D341Med (cell line): ENCODE measurements at regions not wholly inside any gene's neighbourhood (a gene's known extent, or its start where the extent isn't known, plus 50 kb on each side); places are given as distances from the start of the nearest gene placed in this dataset.

ENCODE experiments used
- DNase-seq: peaks from one replicate; pipeline ENCODE4 v3.0.0; 2012; ENCODE audit warnings: low spot score

GRCh38 chr13:40170982-40171381 lies 495.5 kb downstream of the FOXO1 start:
- DNase-seq: no peak

GRCh38 chr13:40171566-40171965 lies 494.9 kb downstream of the FOXO1 start:
- DNase-seq: no peak

GRCh38 chr13:40172149-40172591 lies 494.3 kb downstream of the FOXO1 start:
- DNase-seq: no peak

DNA sequence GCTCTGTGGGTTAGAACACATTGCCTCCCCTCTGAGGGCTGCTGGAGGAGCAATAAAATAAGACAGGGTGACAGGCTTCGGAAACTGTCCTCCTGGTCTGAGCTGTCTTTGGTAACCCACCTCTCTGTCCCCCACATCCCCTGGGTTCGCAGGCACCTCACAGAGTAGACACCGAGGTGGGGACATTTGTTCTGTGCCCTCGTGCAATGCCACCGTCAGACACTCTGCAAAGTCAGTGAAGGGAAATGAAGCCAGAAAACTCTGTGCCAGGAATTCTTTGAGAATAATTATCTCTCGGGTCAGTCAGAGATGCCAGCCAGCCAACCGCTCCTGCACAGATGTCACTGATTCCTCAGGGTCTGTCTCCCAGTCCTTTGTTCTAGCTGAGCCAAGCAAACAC lies 493.6 kb downstream of the FOXO1 start:
- no peak for DNase-seq

GRCh38 chr13:40175639-40176038 lies 490.8 kb downstream of the FOXO1 start:
- DNase-seq: no peak

DNA sequence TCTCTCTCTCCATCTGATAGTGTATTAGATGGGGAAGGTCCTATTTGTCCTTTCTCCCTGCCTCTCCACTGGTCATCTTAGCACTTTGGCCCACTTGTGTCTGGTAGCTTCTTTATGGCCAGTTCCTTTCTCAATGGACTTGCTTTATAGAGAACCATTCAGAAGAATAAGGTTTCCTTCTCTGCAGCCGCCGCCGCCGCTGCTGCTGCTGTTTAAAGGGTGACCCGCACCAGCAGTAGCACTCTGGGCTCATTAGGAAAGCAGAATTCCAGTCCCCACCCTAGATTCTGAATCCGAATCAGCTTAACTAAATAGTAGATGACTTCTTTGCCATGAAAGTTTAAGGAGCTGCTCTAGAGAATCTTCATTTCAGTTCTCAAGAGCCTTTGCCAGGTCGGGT lies 490.2 kb downstream of the FOXO1 start:
- no peak for DNase-seq

GRCh38 chr13:40178130-40178529 lies 488.3 kb downstream of the FOXO1 start:
- DNase-seq: no peak

- no peak for DNase-seq
Observed at GRCh38 chr13:40179445-40180281, 486.8 kb downstream of the FOXO1 start.

GRCh38 chr13:40180776-40181175 lies 485.7 kb downstream of the FOXO1 start:
- DNase-seq: no peak

GRCh38 chr13:40181203-40181845 lies 485.1 kb downstream of the FOXO1 start:
- no peak for DNase-seq

DNA sequence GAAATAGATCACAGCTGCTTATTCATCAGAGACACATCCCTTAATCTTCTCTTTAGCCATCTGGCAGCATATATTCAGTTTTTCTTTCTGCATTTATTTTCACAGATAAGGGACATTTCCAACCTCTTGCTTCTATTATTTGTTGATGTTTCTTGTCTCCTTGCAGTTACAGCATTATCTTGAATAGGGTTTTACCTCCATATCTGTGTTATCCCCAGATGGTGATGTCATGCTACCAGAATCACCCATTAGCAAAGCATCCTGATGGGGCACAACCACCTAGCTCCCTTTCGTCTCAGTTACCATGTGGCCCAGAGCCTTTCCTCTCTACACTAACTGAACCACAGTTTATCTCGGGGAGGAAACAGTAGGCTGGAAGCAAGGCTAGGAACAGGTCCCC lies 483.9 kb downstream of the FOXO1 start:
- DNase-seq: no peak

DNA sequence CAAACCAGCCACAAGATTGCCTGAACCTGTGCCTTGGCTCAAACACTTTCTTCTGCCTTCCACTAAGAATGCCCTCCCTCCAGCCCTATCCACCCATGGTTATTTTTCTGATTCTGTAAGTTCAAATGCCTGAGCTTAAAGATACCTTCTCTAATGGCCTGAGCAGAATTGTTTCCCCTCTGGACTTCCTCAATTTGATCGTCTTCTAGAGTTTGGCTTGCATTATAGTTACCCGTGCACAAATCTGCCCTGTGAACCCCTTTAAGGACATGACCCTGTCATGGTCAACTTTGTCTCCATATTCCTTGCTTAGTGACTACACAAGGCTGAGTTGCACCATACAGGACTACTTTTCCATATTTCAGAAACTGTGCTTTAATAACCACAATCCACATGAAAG lies 481.0 kb downstream of the FOXO1 start:
- no peak for DNase-seq

- DNase-seq: no peak
Observed at GRCh38 chr13:40186041-40186440, 480.4 kb downstream of the FOXO1 start.

DNA sequence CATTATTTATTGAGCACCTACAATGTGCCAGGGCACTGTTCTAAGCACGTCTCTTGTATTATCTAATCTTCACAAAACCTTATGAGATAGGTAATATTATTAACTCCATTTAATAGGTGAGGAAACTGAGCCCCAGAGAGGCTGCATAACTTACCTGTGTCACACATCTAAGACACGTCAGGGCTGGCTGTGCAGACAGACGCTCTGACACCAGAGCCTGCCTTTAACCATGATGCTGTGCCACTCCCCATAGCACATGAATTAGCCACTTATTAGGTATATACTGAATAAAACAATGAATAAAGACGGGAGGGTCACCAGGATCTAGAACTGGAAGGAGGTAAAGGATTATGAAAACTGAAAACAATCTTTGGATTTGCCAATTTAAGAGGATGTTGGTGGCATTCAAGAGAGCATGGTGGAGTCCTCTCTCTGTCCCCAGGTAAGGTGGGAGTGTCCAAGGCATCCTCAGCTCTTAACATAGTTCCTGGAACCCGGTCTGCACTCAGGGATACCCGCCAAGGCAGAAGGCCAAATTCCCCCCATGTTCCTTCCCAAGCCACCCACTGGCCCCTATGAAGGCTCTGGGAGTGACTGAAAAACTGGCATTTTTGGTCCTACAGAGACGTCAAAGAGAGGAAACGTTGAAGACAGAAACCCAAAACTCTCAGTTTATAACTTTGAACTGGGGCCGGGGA lies 479.7 kb downstream of the FOXO1 start:
- DNase-seq: no peak

- DNase-seq: no peak
Observed at GRCh38 chr13:40187324-40187795, 479.1 kb downstream of the FOXO1 start.

GRCh38 chr13:40187841-40188591 lies 478.4 kb downstream of the FOXO1 start:
- DNase-seq: no peak

DNA sequence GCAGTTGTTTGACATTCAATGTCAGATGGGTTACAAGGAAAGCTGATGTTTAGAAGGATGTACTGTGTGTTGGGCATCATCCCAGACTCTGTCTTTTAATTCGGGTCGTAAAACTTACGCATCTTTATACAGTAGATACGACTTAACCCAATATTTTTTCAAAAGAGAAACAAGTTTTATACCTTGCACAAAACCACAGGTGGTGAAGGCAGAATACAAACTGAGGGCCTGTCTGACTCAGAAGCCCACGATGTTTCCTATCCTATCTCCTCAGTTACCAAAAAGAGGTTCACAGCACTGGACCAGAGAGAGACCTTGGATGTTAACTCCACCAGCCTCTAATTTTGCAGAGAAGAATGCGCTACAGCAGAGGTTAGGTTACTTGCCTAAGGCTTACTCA lies 477.0 kb downstream of the FOXO1 start:
- no peak for DNase-seq

DNA sequence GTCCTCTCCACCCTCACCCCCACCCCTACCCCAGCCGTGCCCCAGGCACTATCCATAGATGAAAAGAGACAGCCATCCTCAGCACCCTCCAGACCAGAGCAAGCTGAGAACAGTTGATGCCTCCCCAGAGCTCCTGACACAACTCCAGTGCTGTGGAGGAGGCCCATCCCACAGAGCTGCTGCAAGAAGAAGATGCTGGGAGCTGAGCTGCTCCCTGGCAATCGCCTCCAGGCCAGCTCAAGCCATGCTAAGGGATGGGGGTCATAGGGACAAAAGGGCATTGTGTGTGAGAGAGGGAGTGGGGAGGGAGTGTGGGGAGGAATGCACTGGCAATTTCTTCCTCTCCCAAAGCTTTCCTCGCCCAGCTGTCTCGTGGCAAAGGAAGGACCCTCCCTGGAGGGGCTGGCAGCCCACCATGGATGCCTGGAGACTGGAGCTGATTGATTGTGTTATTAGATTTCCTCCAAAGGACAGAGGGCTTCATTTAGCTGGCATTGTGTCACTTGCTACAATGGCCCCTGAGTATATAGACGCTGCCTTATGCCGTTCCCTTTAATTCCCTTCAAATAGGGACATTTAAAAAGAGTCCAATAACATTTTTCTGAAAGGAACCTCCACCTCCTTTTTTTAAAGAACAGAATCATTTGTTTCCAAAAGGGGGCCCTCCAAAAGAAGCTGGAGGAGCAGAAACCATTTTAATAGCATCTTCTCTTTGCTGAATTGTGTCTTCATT lies 476.4 kb downstream of the FOXO1 start:
- no peak for DNase-seq

DNA sequence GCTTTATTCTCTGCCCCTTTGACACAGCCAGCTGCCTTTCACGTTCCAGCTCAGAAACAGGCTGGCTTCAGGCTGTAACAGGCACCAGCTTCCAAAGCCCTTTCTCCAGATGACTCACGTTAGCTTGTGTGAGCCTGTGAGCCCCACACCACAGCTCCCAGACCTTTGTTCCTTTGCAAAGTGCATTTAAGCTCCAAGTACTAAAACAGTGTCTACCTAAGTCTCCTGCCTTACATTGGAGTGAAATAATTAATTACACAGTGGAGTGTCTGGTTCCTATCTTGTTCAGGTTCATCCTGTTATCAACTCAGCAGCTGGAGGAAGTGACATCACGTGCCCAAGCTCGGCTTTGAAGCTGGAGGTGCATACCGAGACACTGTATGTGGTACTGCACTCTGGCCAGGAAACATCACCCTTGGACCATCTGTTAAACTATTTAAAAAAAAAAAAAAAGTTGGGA lies 475.8 kb downstream of the FOXO1 start:
- DNase-seq: no peak

DNA sequence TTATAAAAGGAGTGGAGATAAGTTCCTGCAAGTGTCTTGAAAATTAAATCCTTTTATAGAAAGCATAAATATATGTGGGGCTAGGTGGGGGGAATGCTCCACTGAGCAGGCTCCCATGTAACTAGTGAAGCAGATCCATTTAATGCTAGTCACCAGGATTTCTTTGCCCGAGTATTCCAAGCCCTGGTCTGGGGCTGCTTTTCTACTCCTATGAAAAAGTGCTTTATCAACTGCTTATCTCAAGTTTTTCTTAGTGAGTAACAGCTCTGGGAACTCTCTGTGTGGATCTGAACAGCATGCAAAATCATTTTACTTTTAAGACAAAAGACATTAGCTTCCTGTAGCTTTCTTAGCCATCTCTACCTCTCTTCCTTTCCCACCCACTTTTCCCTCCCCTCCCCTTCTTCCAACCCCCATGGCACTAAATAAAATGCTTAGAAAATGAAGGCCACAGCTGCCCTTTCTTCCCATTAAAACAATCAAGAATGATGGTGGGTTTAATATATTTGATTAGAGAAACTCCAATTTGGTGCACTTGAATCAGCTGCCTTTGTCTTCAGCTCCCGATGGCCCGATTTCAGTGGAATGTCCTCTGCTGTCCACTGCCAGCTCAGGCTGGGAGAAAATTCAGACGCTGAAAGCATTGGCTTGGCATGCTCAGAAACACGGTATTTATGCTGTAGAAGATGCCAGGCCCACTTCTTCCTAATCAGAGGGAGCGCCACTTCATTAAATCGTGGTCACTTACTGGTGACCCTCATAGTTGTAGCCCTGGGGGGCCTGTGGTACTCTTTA lies 475.1 kb downstream of the FOXO1 start:
- DNase-seq: no peak

DNA sequence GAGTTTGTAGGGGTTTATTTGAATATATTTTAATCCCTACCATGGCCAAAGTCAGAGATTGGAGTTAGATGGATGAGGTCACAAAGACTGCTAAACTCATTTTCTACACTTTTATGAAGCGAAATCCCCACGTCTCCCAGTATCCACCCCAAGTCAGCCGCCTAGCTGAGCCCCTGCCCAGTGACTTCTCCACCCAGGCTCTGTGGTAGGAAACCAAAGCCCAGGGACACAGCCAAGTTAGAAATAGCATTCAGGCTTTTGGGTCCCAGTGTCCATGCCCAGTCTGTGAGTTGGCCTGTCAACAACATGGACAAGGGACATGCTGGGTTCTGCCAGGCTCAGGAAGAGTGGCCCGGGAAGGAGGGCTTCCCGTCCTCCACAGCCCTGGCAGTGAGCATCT lies 474.0 kb downstream of the FOXO1 start:
- DNase-seq: no peak
